Calu3 (cell line): ENCODE measurements at regions not wholly inside any gene's neighbourhood (a gene's known extent, or its start where the extent isn't known, plus 50 kb on each side); places are given as distances from the start of the nearest gene placed in this dataset.

Experiments
- BruUV-seq: library from RNA; stranded (reverse); fragments of 400-500 nt; replicated peaks from 2 replicates; lab custom pipeline; 2021; lab: Mats Ljungman, UMichigan
- CTCF ChIA-PET: fragments of 300-600 bp; sonication (Branson Sonifier 250); formaldehyde crosslinking; loops from one replicate; lab custom pipeline; 2022; ENCODE audit warnings: antibody characterized with exemption; lab: Charles Lee
- DNase-seq: peaks from one replicate; pipeline ENCODE4 v3.0.0; 2022
- H3K27ac Mint-ChIP-seq: one replicate; pipeline ENCODE4 v1.8.0; 2022; ENCODE audit warnings: mixed read lengths; ENCODE audit not compliant: unreplicated experiment
- H3K27me3 Mint-ChIP-seq: one replicate; pipeline ENCODE4 v1.8.0; 2022; ENCODE audit warnings: mixed read lengths; ENCODE audit not compliant: unreplicated experiment
- H3K36me3 Mint-ChIP-seq: one replicate; pipeline ENCODE4 v1.8.0; 2022; ENCODE audit warnings: mild to moderate bottlenecking, moderate library complexity, mixed read lengths; ENCODE audit not compliant: insufficient read depth, unreplicated experiment
- H3K4me1 Mint-ChIP-seq: one replicate; pipeline ENCODE4 v1.8.0; 2022; ENCODE audit warnings: mild to moderate bottlenecking, low read depth, mixed read lengths; ENCODE audit not compliant: unreplicated experiment
- H3K4me3 Mint-ChIP-seq: one replicate; pipeline ENCODE4 v1.8.0; 2022; ENCODE audit warnings: mild to moderate bottlenecking, low read depth, moderate library complexity, mixed read lengths; ENCODE audit not compliant: unreplicated experiment
- H3K9me3 Mint-ChIP-seq: one replicate; pipeline ENCODE4 v1.8.0; 2022; ENCODE audit warnings: low read depth, mixed read lengths; ENCODE audit not compliant: unreplicated experiment
- CTCF ChIP-seq: fragments of 200-600 bp; IDR thresholded peaks from one replicate; pipeline ENCODE4 v1.8.0; 2022; ENCODE audit warnings: antibody characterized with exemption; ENCODE audit not compliant: unreplicated experiment
- intact Hi-C: fragments of 100-400 bp; cut with micrococcal nuclease; formaldehyde crosslinking; loops from one replicate; pipeline ENCODE4 v1.10.0; 2022; ENCODE audit not compliant: unreplicated experiment

- no peaks in the 10 kb centered on the region for H3K36me3 Mint-ChIP-seq
- H3K9me3 Mint-ChIP-seq = no peaks in the 10 kb centered on the region
- no peak overlapping the region for H3K27ac Mint-ChIP-seq
- H3K27me3 Mint-ChIP-seq = peaks cover 22% of the 10 kb centered on the region
- CTCF ChIA-PET = no interaction called here
- TF ChIP-seq CTCF = no peak
- no peak overlapping the region for H3K4me3 Mint-ChIP-seq
- no peak for DNase-seq
- BruUV-seq = no TSS peak
- H3K4me1 Mint-ChIP-seq = no peaks in the 10 kb centered on the region
- intact Hi-C loops = loop anchor here (10.0 kb wide), 1 partner anchor 155 kb away; no protein-coding TSS in a partner anchor
Measured at GRCh38 chr9:85269811-85270210, 471.9 kb downstream of the AGTPBP1 start.

GRCh38 chr9:85268131-85268530 lies 473.6 kb downstream of the AGTPBP1 start:
- H3K27me3 Mint-ChIP-seq = peaks cover 19% of the 10 kb centered on the region
- CTCF ChIA-PET = no interaction called here
- no peak for DNase-seq
- no peak overlapping the region for H3K4me3 Mint-ChIP-seq
- intact Hi-C loops = loop anchor here (10.0 kb wide), 1 partner anchor 157 kb away; no protein-coding TSS in a partner anchor
- H3K9me3 Mint-ChIP-seq = no peaks in the 10 kb centered on the region
- no peaks in the 10 kb centered on the region for H3K36me3 Mint-ChIP-seq
- no peaks in the 10 kb centered on the region for H3K4me1 Mint-ChIP-seq
- no peak overlapping the region for H3K27ac Mint-ChIP-seq
- BruUV-seq = no TSS peak
- TF ChIP-seq CTCF = no peak

- DNase-seq = no peak
Measured at GRCh38 chr9:85264695-85265094, 477.1 kb downstream of the AGTPBP1 start.

GRCh38 chr9:85263288-85263687 lies 478.5 kb downstream of the AGTPBP1 start:
- no peaks in the 10 kb centered on the region for H3K9me3 Mint-ChIP-seq
- H3K36me3 Mint-ChIP-seq = no peaks in the 10 kb centered on the region
- no peak overlapping the region for H3K27ac Mint-ChIP-seq
- no peak for TF ChIP-seq CTCF
- BruUV-seq = no TSS peak
- H3K27me3 Mint-ChIP-seq = no peaks in the 10 kb centered on the region
- CTCF ChIA-PET = interaction anchor here (0.7 to 1.0 kb wide), 3 partner anchors 39 to 866 kb away, joined by 3 to 4 read pairs (median 3); no protein-coding TSS in a partner anchor
- H3K4me3 Mint-ChIP-seq = no peak overlapping the region
- intact Hi-C loops = loop anchor here (10.0 kb wide), 1 partner anchor 162 kb away; no protein-coding TSS in a partner anchor
- H3K4me1 Mint-ChIP-seq = peaks cover 23% of the 10 kb centered on the region
- no peak for DNase-seq

More at GRCh38 chr9:85264695-85265094, 477.1 kb downstream of the AGTPBP1 start:
- Mint-ChIP-seq H3K36me3 (no peaks in the 10 kb centered on the region), H3K4me1 (peaks cover 12% of the 10 kb centered on the region), H3K27me3 (no peaks in the 10 kb centered on the region), H3K4me3 (no peak overlapping the region), H3K27ac (no peak overlapping the region), H3K9me3 (no peaks in the 10 kb centered on the region)
- no peak for TF ChIP-seq CTCF
- BruUV-seq = no TSS peak
- CTCF ChIA-PET = no interaction called here
- intact Hi-C loops = loop anchor here (10.0 kb wide), 1 partner anchor 160 kb away; no protein-coding TSS in a partner anchor
